HCT116 (cell line): ENCODE measurements at regions not wholly inside any gene's neighbourhood (a gene's known extent, or its start where the extent isn't known, plus 50 kb on each side); places are given as distances from the start of the nearest gene placed in this dataset.

Experiments used
- ATAC-seq: fragments of 200-7000 bp; cut with Tn5 transposase; 2 replicates; pipeline ENCODE4 v1.9.1; 2020; ENCODE audit warnings: mild to moderate bottlenecking, moderate library complexity
- BruUV-seq: library from RNA; stranded (reverse); fragments of 400-500 nt; replicated peaks from 2 replicates; lab custom pipeline; 2021; lab: Mats Ljungman, UMichigan
- CTCF ChIA-PET: fragments of 300-600 bp; sonication (Branson Sonifier 250); formaldehyde crosslinking; loops from one replicate; lab custom pipeline; 2021; ENCODE audit warnings: antibody characterized with exemption; lab: Charles Lee
- POLR2A ChIA-PET: fragments of 300-600, 350-600 bp; sonication (Branson Sonifier 250); formaldehyde crosslinking; loops from one replicate; lab custom pipeline; 2021; ENCODE audit warnings: antibody characterized with exemption; lab: Charles Lee
- RAD21 ChIA-PET, 2 experiments: fragments of 300-600 bp; sonication (Branson Sonifier 250); formaldehyde crosslinking; loops; one replicate each; lab custom pipeline; 2023; ENCODE audit warnings: low total read pairs in 2 of 2; ENCODE audit not compliant: uncharacterized antibody in 2 of 2, unreplicated experiment in 2 of 2, low non-redundant PET in 1 of 2; lab: Charles Lee
- DNase-seq: peaks from one replicate; pipeline ENCODE4 v3.0.0-alpha.2; 2010; ENCODE audit warnings: low read depth, low spot score
- H2AFZ ChIP-seq: fragments of 200-600 bp; shearing (Covaris generic), sonication (generic); 2 replicates; pipeline ENCODE4 v1.6.1; 2017; ENCODE audit warnings: low read depth, mixed run types, mixed read lengths, antibody characterized with exemption, low read length; ENCODE audit not compliant: poor library complexity, severe bottlenecking
- H3K27ac ChIP-seq: 2 replicates; pipeline ENCODE4 v1.5.1; 2012; ENCODE audit warnings: low read depth, low read length
- H3K27me3 ChIP-seq: fragments of 200-600 bp; sonication (generic); 2 replicates; pipeline ENCODE4 v1.6.1; 2016; ENCODE audit warnings: mixed run types, low read length, mixed read lengths; ENCODE audit not compliant: insufficient read depth
- H3K36me3 ChIP-seq, 2 experiments: fragments of 200-500 bp in 1 of 2; fragments of 200-600 bp in 1 of 2; sonication (Bioruptor generic) in 1 of 2; sonication (generic) in 1 of 2; 2 replicates each; pipeline versions ENCODE4 v1.5.1 to v1.6.1; 2014 to 2016; ENCODE audit warnings: low read length in 2 of 2, inconsistent platforms in 1 of 2, mixed read lengths in 1 of 2, mixed run types in 1 of 2; ENCODE audit not compliant: insufficient read depth in 2 of 2, control insufficient read depth in 1 of 2
- H3K4me1 ChIP-seq, 2 experiments: fragments of 200-600 bp in 1 of 2; sonication (generic) in 1 of 2; 2 replicates each; pipeline versions ENCODE4 v1.5.1 to v1.6.1; 2012 to 2017; ENCODE audit warnings: low read length in 2 of 2, inconsistent platforms in 1 of 2, mild to moderate bottlenecking in 1 of 2, mixed read lengths in 1 of 2, mixed run types in 1 of 2, moderate library complexity in 1 of 2; ENCODE audit not compliant: insufficient read depth in 2 of 2, control insufficient read depth in 1 of 2
- H3K4me2 ChIP-seq: fragments of 200-600 bp; sonication (generic); 2 replicates; pipeline ENCODE4 v1.6.1; 2017; ENCODE audit warnings: mixed run types, low read length, mixed read lengths
- H3K4me3 ChIP-seq, 2 experiments: fragments of 200-600 bp in 1 of 2; sonication (generic) in 1 of 2; replicated peaks in 1 of 2; 2 replicates each; pipeline ENCODE4 v1.5.1; 2011 to 2016; ENCODE audit warnings: low read length in 2 of 2, control low read depth in 1 of 2, low read depth in 1 of 2, mild to moderate bottlenecking in 1 of 2, mixed read lengths in 1 of 2, mixed run types in 1 of 2
- H3K79me2 ChIP-seq: fragments of 200-600 bp; sonication (generic); 2 replicates; pipeline ENCODE4 v1.6.1; 2017; ENCODE audit warnings: mild to moderate bottlenecking, mixed run types, low read length, moderate library complexity, mixed read lengths; ENCODE audit not compliant: insufficient read depth
- H3K9ac ChIP-seq: fragments of 200-600 bp; sonication (generic); 2 replicates; pipeline ENCODE4 v1.6.1; 2016; ENCODE audit warnings: low read length, mixed read lengths
- H3K9me2 ChIP-seq: fragments of 200-600 bp; sonication (generic), shearing (Covaris generic); 2 replicates; pipeline ENCODE4 v1.6.1; 2017; ENCODE audit warnings: mixed run types, mild to moderate bottlenecking, moderate library complexity; ENCODE audit not compliant: insufficient read depth
- H3K9me3 ChIP-seq, 2 experiments: fragments of 200-500 bp in 1 of 2; fragments of 200-600 bp in 1 of 2; sonication (Bioruptor generic) in 1 of 2; sonication (generic) in 1 of 2; 2 replicates each; pipeline ENCODE4 v1.6.1; 2014 to 2017; ENCODE audit warnings: low read length in 2 of 2, mixed read lengths in 2 of 2, inconsistent platforms in 1 of 2, low read depth in 1 of 2, mild to moderate bottlenecking in 1 of 2, mixed run types in 1 of 2, moderate library complexity in 1 of 2; ENCODE audit not compliant: control insufficient read depth in 1 of 2, insufficient read depth in 1 of 2
- H4K20me1 ChIP-seq: fragments of 200-600 bp; sonication (generic), shearing (Covaris generic); 2 replicates; pipeline ENCODE4 v1.6.1; 2017; ENCODE audit warnings: mixed run types, mild to moderate bottlenecking, moderate library complexity; ENCODE audit not compliant: insufficient read depth
- ATF3 ChIP-seq: IDR thresholded peaks from 2 replicates; pipeline ENCODE4 v1.6.1; 2012
- CBX3 ChIP-seq: IDR thresholded peaks from 2 replicates; pipeline ENCODE4 v1.6.1; 2012; ENCODE audit warnings: low read depth
- EZH2 ChIP-seq: fragments of 200-600 bp; sonication (generic); IDR thresholded peaks from 2 replicates; pipeline ENCODE4 v1.6.1; 2017; ENCODE audit warnings: antibody characterized with exemption, mixed run types
- EZH2phosphoT487 ChIP-seq: fragments of 200-600 bp; IDR thresholded peaks from 2 replicates; pipeline ENCODE4 v1.6.1; 2018; ENCODE audit warnings: antibody characterized with exemption, borderline replicate concordance
- POLR2A ChIP-seq: IDR thresholded peaks from 2 replicates; pipeline ENCODE4 v1.7.0; 2011; ENCODE audit warnings: borderline replicate concordance; ENCODE audit not compliant: insufficient read depth, insufficient read length; ENCODE audit errors: extremely low read depth
- SIN3A ChIP-seq: IDR thresholded peaks from 2 replicates; pipeline ENCODE4 v1.6.1; 2012; ENCODE audit warnings: low read depth
- SRF ChIP-seq: IDR thresholded peaks from 2 replicates; pipeline ENCODE4 v1.6.1; 2012; ENCODE audit warnings: low read depth
- ZFX ChIP-seq: fragments of 450-650 bp; IDR thresholded peaks from 2 replicates; pipeline ENCODE4 v1.6.1; 2017
- intact Hi-C: fragments of 100-400 bp; cut with micrococcal nuclease; formaldehyde crosslinking; loops from 2 replicates; pipeline ENCODE4 v1.10.0; 2022

GRCh38 chr6:120965814-120966213 lies 368.5 kb downstream of the TBC1D32 start:
- CTCF ChIA-PET, result no interaction called here
- H2AFZ ChIP-seq, result no peak overlapping the region
- H3K9me2 ChIP-seq, result no peaks in the 10 kb centered on the region
- H3K4me2 ChIP-seq, result peak overlapping the region; percentile 13; the same call in 1 of the 2 replicates
- ATAC-seq, result 0 out of 2 replicates have a peak, but pooled peaks have one; percentile 54
- no peak overlapping the region for H3K4me3 ChIP-seq
- POLR2A ChIA-PET, result no interaction called here
- RAD21 ChIA-PET, result no interaction called here
- H3K79me2 ChIP-seq, result no peaks in the 10 kb centered on the region
- BruUV-seq, result no TSS peak
- no peak for TF ChIP-seq ATF3
- no peak for TF ChIP-seq SIN3A
- TF ChIP-seq CBX3, result no peak
- no peak for TF ChIP-seq SRF
- TF ChIP-seq ZFX, result no peak
- H3K9ac ChIP-seq, result no peak overlapping the region
- DNase-seq, result peak; percentile 1
- no peak overlapping the region for H3K27ac ChIP-seq
- H3K36me3 ChIP-seq, result no peaks in the 10 kb centered on the region
- intact Hi-C loops, result no loop called here
- no peaks in the 10 kb centered on the region for H4K20me1 ChIP-seq
- peaks cover 0 to 8% of the 10 kb centered on the region in 2 experiments; a peak in 2 of 4 replicates for H3K4me1 ChIP-seq
- no peaks in the 10 kb centered on the region for H3K27me3 ChIP-seq
- no peaks in the 10 kb centered on the region for H3K9me3 ChIP-seq

- no peak overlapping the region for H3K4me3 ChIP-seq
- no peaks in the 10 kb centered on the region for H3K79me2 ChIP-seq
- H3K4me2 ChIP-seq, result no peak overlapping the region
- no peak overlapping the region for H3K9ac ChIP-seq
- RAD21 ChIA-PET, result no interaction called here
- H3K9me3 ChIP-seq, result no peaks in the 10 kb centered on the region
- no peak for TF ChIP-seq EZH2phosphoT487
- TF ChIP-seq ATF3, result no peak
- TF ChIP-seq POLR2A, result no peak
- TF ChIP-seq ZFX, result no peak
- no peak for TF ChIP-seq EZH2
- no peaks in the 10 kb centered on the region for H4K20me1 ChIP-seq
- no peak for ATAC-seq
- POLR2A ChIA-PET, result no interaction called here
- H3K27ac ChIP-seq, result no peak overlapping the region
- H3K36me3 ChIP-seq, result no peaks in the 10 kb centered on the region
- CTCF ChIA-PET, result no interaction called here
- no peak overlapping the region for H2AFZ ChIP-seq
- DNase-seq, result no peak
- no peaks in the 10 kb centered on the region for H3K27me3 ChIP-seq
- BruUV-seq, result no TSS peak
- H3K4me1 ChIP-seq, result peaks cover 0 to 3% of the 10 kb centered on the region in 2 experiments; a peak in 2 of 4 replicates
- intact Hi-C loops, result no loop called here
- H3K9me2 ChIP-seq, result no peaks in the 10 kb centered on the region
Observed at GRCh38 chr6:120960761-120961160, 373.5 kb downstream of the TBC1D32 start.
